Peyer's patch (tissue), 4 donors: ENCODE measurements at regions not wholly inside any gene's neighbourhood (a gene's known extent, or its start where the extent isn't known, plus 50 kb on each side); places are given as distances from the start of the nearest gene placed in this dataset.

Source experiments
- DNase-seq, 3 donors: peaks; one replicate each; pipeline ENCODE4 v3.0.0-alpha.2; 2017 to 2019
- H3K27ac ChIP-seq, 4 donors: fragments of 200-600 bp; sonication (generic); one replicate each; pipeline ENCODE4 v1.5.1; 2016 to 2019
- H3K27me3 ChIP-seq, 2 donors: fragments of 200-600 bp; sonication (generic); one replicate each; pipeline ENCODE4 v1.5.1; 2019
- H3K36me3 ChIP-seq, 3 donors: fragments of 200-600 bp; sonication (generic); one replicate each; pipeline ENCODE4 v1.5.1; 2016 to 2019
- H3K4me1 ChIP-seq, 4 donors: fragments of 200-600 bp; sonication (generic); one replicate each; pipeline ENCODE4 v1.5.1; 2016 to 2019
- H3K4me3 ChIP-seq, 4 donors: fragments of 200-600 bp; sonication (generic); 1 replicate in 3 of 4; 2 replicates in 1 of 4; pipeline ENCODE4 v1.5.1; 2016 to 2019; ENCODE audit warnings: mild to moderate bottlenecking in 1 of 4
- H3K9me3 ChIP-seq, 4 donors: fragments of 200-600 bp; sonication (generic); one replicate each; pipeline ENCODE4 v1.5.1; 2016 to 2019; ENCODE audit warnings: mild to moderate bottlenecking in 1 of 4
- CTCF ChIP-seq, 6 experiments: fragments of 450-650 bp in 4 of 6; fragments of 200-600 bp in 2 of 6; sonication (generic) in 1 of 6; IDR thresholded peaks; one replicate each; pipeline ENCODE4 v1.5.1; 2017 to 2019; ENCODE audit warnings: antibody characterized with exemption in 6 of 6, mild to moderate bottlenecking in 3 of 6, moderate library complexity in 1 of 6
- POLR2A ChIP-seq, 2 donors: fragments of 450-650 bp; IDR thresholded peaks; one replicate each; pipeline ENCODE4 v1.5.1; 2017; ENCODE audit warnings: antibody characterized with exemption in 2 of 2, mild to moderate bottlenecking in 2 of 2, moderate library complexity in 2 of 2

- Histone ChIP-seq H3K4me3 (no peak overlapping the region), H3K27me3 (no peaks in the 10 kb centered on the region), H3K4me1 (no peaks in the 10 kb centered on the region), H3K9me3 (no peaks in the 10 kb centered on the region), H3K27ac (no peak overlapping the region), H3K36me3 (no peaks in the 10 kb centered on the region)
- TF ChIP-seq POLR2A (IDR thresholded peaks at IDR 0.05) (no peak), CTCF (IDR thresholded peaks at IDR 0.05) (no peak)
- DNase-seq = no peak
Observed at GRCh38 chr15:46471096-46471495, 836.3 kb downstream of the SQOR start.

- TF ChIP-seq CTCF (IDR thresholded peaks at IDR 0.05) (no peak), POLR2A (IDR thresholded peaks at IDR 0.05) (no peak)
- H3K27ac ChIP-seq = no peak overlapping the region
- DNase-seq = no peak
Observed at GRCh38 chr15:46489276-46489675, 854.4 kb downstream of the SQOR start.

GRCh38 chr15:46496491-46497115 is 861.8 kb downstream of the SQOR start:
- no peak for DNase-seq
- Histone ChIP-seq H3K27ac (no peak overlapping the region), H3K9me3 (no peaks in the 10 kb centered on the region), H3K4me3 (no peak overlapping the region), H3K36me3 (no peaks in the 10 kb centered on the region), H3K27me3 (no peaks in the 10 kb centered on the region), H3K4me1 (no peaks in the 10 kb centered on the region)
- TF ChIP-seq POLR2A (IDR thresholded peaks at IDR 0.05) = no peak
- TF ChIP-seq CTCF (IDR thresholded peaks at IDR 0.05) = no peak

More at GRCh38 chr15:46489276-46489675, 854.4 kb downstream of the SQOR start:
- H3K9me3 ChIP-seq = no peaks in the 10 kb centered on the region
- no peak overlapping the region for H3K4me3 ChIP-seq
- no peaks in the 10 kb centered on the region for H3K36me3 ChIP-seq
- no peaks in the 10 kb centered on the region for H3K27me3 ChIP-seq
- no peaks in the 10 kb centered on the region for H3K4me1 ChIP-seq

- no peaks in the 10 kb centered on the region for H3K4me1 ChIP-seq
- DNase-seq = no peak
- H3K27ac ChIP-seq = no peak overlapping the region
- TF ChIP-seq CTCF (IDR thresholded peaks at IDR 0.05) = peak in 3 of 6 experiments; percentile 19 to 38 (median 33)
- TF ChIP-seq POLR2A (IDR thresholded peaks at IDR 0.05) = no peak
- H3K9me3 ChIP-seq = no peaks in the 10 kb centered on the region
- no peaks in the 10 kb centered on the region for H3K36me3 ChIP-seq
- H3K4me3 ChIP-seq = no peak overlapping the region
- no peaks in the 10 kb centered on the region for H3K27me3 ChIP-seq
Observed at GRCh38 chr15:46502667-46503066, 867.8 kb downstream of the SQOR start.

- no peak for DNase-seq
- no peaks in the 10 kb centered on the region for H3K4me1 ChIP-seq
- TF ChIP-seq CTCF (IDR thresholded peaks at IDR 0.05) = no peak
- no peak for TF ChIP-seq POLR2A (IDR thresholded peaks at IDR 0.05)
- no peaks in the 10 kb centered on the region for H3K9me3 ChIP-seq
- H3K36me3 ChIP-seq = no peaks in the 10 kb centered on the region
- no peaks in the 10 kb centered on the region for H3K27me3 ChIP-seq
- H3K27ac ChIP-seq = no peak overlapping the region
- H3K4me3 ChIP-seq = no peak overlapping the region
Observed at GRCh38 chr15:46518381-46518780, 883.6 kb downstream of the SQOR start.

GRCh38 chr15:46523701-46524100 is 888.9 kb downstream of the SQOR start:
- no peaks in the 10 kb centered on the region for H3K36me3 ChIP-seq
- H3K27ac ChIP-seq = no peak overlapping the region
- no peaks in the 10 kb centered on the region for H3K9me3 ChIP-seq
- H3K4me1 ChIP-seq = peaks cover 0 to 18% (median 0%) of the 10 kb centered on the region in 4 donors
- H3K4me3 ChIP-seq = no peak overlapping the region
- TF ChIP-seq CTCF (IDR thresholded peaks at IDR 0.05) (no peak), POLR2A (IDR thresholded peaks at IDR 0.05) (no peak)
- H3K27me3 ChIP-seq = no peaks in the 10 kb centered on the region
- DNase-seq = no peak
